ENCODE measurements at regions not wholly inside any gene's neighbourhood (a gene's known extent, or its start where the extent isn't known, plus 50 kb on each side); places are given as distances from the start of the nearest gene placed in this dataset.

- no peaks in the 10 kb centered on the region for H3K27me3 ChIP-seq (ENCODE audit: insufficient read depth, low read length, poor library complexity, severe bottlenecking)
- TF ChIP-seq EZH2phosphoT487 (IDR thresholded peaks at IDR 0.05; ENCODE audit: borderline replicate concordance) = no peak
- TF ChIP-seq, protein P1, sequence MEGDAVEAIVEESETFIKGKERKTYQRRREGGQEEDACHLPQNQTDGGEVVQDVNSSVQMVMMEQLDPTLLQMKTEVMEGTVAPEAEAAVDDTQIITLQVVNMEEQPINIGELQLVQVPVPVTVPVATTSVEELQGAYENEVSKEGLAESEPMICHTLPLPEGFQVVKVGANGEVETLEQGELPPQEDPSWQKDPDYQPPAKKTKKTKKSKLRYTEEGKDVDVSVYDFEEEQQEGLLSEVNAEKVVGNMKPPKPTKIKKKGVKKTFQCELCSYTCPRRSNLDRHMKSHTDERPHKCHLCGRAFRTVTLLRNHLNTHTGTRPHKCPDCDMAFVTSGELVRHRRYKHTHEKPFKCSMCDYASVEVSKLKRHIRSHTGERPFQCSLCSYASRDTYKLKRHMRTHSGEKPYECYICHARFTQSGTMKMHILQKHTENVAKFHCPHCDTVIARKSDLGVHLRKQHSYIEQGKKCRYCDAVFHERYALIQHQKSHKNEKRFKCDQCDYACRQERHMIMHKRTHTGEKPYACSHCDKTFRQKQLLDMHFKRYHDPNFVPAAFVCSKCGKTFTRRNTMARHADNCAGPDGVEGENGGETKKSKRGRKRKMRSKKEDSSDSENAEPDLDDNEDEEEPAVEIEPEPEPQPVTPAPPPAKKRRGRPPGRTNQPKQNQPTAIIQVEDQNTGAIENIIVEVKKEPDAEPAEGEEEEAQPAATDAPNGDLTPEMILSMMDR (conservative IDR thresholded peaks at IDR 0.05; ENCODE audit: low read length) = no peak
- no peak overlapping the region for H3K4me2 ChIP-seq (ENCODE audit: low read depth, low read length, poor library complexity, severe bottlenecking)
- no peaks in the 10 kb centered on the region for H3K9me2 ChIP-seq (replicated peaks; ENCODE audit: low read depth, low read length)
- no peaks in the 10 kb centered on the region for H3K79me2 ChIP-seq (ENCODE audit: insufficient read depth, low read length)
- no peak overlapping the region for H3K9ac ChIP-seq (ENCODE audit: low read depth, low read length, poor library complexity, severe bottlenecking)
- no peaks in the 10 kb centered on the region for H3K4me1 ChIP-seq (ENCODE audit: insufficient read depth, low read length, poor library complexity, severe bottlenecking)
- no peak overlapping the region for H3K4me3 ChIP-seq (ENCODE audit: low read length, poor library complexity, severe bottlenecking)
- H4K20me1 ChIP-seq (ENCODE audit: insufficient read depth, low read length, poor library complexity, severe bottlenecking) = no peaks in the 10 kb centered on the region
- H3F3A ChIP-seq (ENCODE audit: low read depth) = no peaks in the 10 kb centered on the region
- no peaks in the 10 kb centered on the region for H3K36me3 ChIP-seq (ENCODE audit: insufficient read depth, low read length)
- H3K9me3 ChIP-seq (ENCODE audit: insufficient read depth, low read depth, low read length) = no peaks in the 10 kb centered on the region
- no peak overlapping the region for H2AFZ ChIP-seq (ENCODE audit: low read length)
Measured at GRCh38 chr15:98455904-98456303, 192.4 kb upstream of the IGF1R start.

- Histone ChIP-seq H3K4me3 (ENCODE audit: low read length, poor library complexity, severe bottlenecking) (no peak overlapping the region), H2AFZ (ENCODE audit: low read length) (no peak overlapping the region), H3K79me2 (ENCODE audit: insufficient read depth, low read length) (no peaks in the 10 kb centered on the region), H3K9me2 (replicated peaks; ENCODE audit: low read depth, low read length) (no peaks in the 10 kb centered on the region), H3K9me3 (ENCODE audit: insufficient read depth, low read depth, low read length) (peaks cover 13% of the 10 kb centered on the region; the same call in 1 of the 2 replicates), H3F3A (ENCODE audit: low read depth) (no peaks in the 10 kb centered on the region), H3K27me3 (ENCODE audit: insufficient read depth, low read length, poor library complexity, severe bottlenecking) (no peaks in the 10 kb centered on the region), H4K20me1 (ENCODE audit: insufficient read depth, low read length, poor library complexity, severe bottlenecking) (no peaks in the 10 kb centered on the region), H3K9ac (ENCODE audit: low read depth, low read length, poor library complexity, severe bottlenecking) (no peak overlapping the region), H3K4me1 (ENCODE audit: insufficient read depth, low read length, poor library complexity, severe bottlenecking) (no peaks in the 10 kb centered on the region), H3K4me2 (ENCODE audit: low read depth, low read length, poor library complexity, severe bottlenecking) (no peak overlapping the region), H3K36me3 (ENCODE audit: insufficient read depth, low read length) (no peaks in the 10 kb centered on the region)
- TF ChIP-seq, protein P1 (conservative IDR thresholded peaks at IDR 0.05; ENCODE audit: low read length) = no peak
- TF ChIP-seq EZH2phosphoT487 (IDR thresholded peaks at IDR 0.05; ENCODE audit: borderline replicate concordance) = no peak
Measured at GRCh38 chr15:98476559-98476958, 171.8 kb upstream of the IGF1R start.

- no peaks in the 10 kb centered on the region for H3K9me2 ChIP-seq (replicated peaks; ENCODE audit: low read depth, low read length)
- no peaks in the 10 kb centered on the region for H3F3A ChIP-seq (ENCODE audit: low read depth)
- no peak overlapping the region for H3K9ac ChIP-seq (ENCODE audit: low read depth, low read length, poor library complexity, severe bottlenecking)
- no peaks in the 10 kb centered on the region for H3K4me1 ChIP-seq (ENCODE audit: insufficient read depth, low read length, poor library complexity, severe bottlenecking)
- H2AFZ ChIP-seq (ENCODE audit: low read length) = no peak overlapping the region
- H3K27me3 ChIP-seq (ENCODE audit: insufficient read depth, low read length, poor library complexity, severe bottlenecking) = no peaks in the 10 kb centered on the region
- no peaks in the 10 kb centered on the region for H3K79me2 ChIP-seq (ENCODE audit: insufficient read depth, low read length)
- H3K4me2 ChIP-seq (ENCODE audit: low read depth, low read length, poor library complexity, severe bottlenecking) = no peak overlapping the region
- peaks cover 17% of the 10 kb centered on the region; the same call in 1 of the 2 replicates for H3K9me3 ChIP-seq (ENCODE audit: insufficient read depth, low read depth, low read length)
- H4K20me1 ChIP-seq (ENCODE audit: insufficient read depth, low read length, poor library complexity, severe bottlenecking) = no peaks in the 10 kb centered on the region
- H3K36me3 ChIP-seq (ENCODE audit: insufficient read depth, low read length) = no peaks in the 10 kb centered on the region
- no peak for TF ChIP-seq EZH2phosphoT487 (IDR thresholded peaks at IDR 0.05; ENCODE audit: borderline replicate concordance)
- TF ChIP-seq, protein P1 (conservative IDR thresholded peaks at IDR 0.05; ENCODE audit: low read length) = no peak
- H3K4me3 ChIP-seq (ENCODE audit: low read length, poor library complexity, severe bottlenecking) = no peak overlapping the region
Measured at GRCh38 chr15:98480844-98481243, 167.5 kb upstream of the IGF1R start.

Measured in Loucy (cell line).